Liver (tissue), 8 donors: ENCODE measurements at regions not wholly inside any gene's neighbourhood (a gene's known extent, or its start where the extent isn't known, plus 50 kb on each side); places are given as distances from the start of the nearest gene placed in this dataset.

ENCODE experiments used
- DNase-seq: peaks from one replicate; pipeline ENCODE4 v3.0.0-alpha.2; 2017; ENCODE audit warnings: low spot score
- H3K27ac ChIP-seq, 2 donors: one replicate each; pipeline ENCODE4 v1.7.0; 2013; ENCODE audit warnings: inconsistent platforms in 2 of 2, low read length in 2 of 2, control low read depth in 1 of 2, low read depth in 1 of 2, mild to moderate bottlenecking in 1 of 2
- H3K27me3 ChIP-seq, 4 donors: one replicate each; pipeline versions ENCODE4 v1.6.1 to v1.7.0; 2013; ENCODE audit warnings: low read length in 3 of 4, inconsistent platforms in 1 of 4, mild to moderate bottlenecking in 1 of 4, moderate library complexity in 1 of 4; ENCODE audit not compliant: control insufficient read depth in 4 of 4, insufficient read depth in 4 of 4
- H3K36me3 ChIP-seq, 4 donors: one replicate each; pipeline versions ENCODE4 v1.6.1 to v1.7.0; 2013; ENCODE audit warnings: low read length in 3 of 4, mild to moderate bottlenecking in 3 of 4, low read depth in 1 of 4, moderate library complexity in 1 of 4; ENCODE audit not compliant: control insufficient read depth in 4 of 4, insufficient read depth in 3 of 4
- H3K4me1 ChIP-seq, 4 donors: one replicate each; pipeline versions ENCODE4 v1.6.1 to v1.7.0; 2013; ENCODE audit warnings: low read length in 3 of 4, mild to moderate bottlenecking in 3 of 4, moderate library complexity in 1 of 4; ENCODE audit not compliant: control insufficient read depth in 4 of 4, insufficient read depth in 4 of 4
- H3K4me3 ChIP-seq, 3 donors: one replicate each; pipeline versions ENCODE4 v1.6.1 to v1.7.0; 2013; ENCODE audit warnings: low read length in 3 of 3, control low read depth in 1 of 3, low read depth in 1 of 3, mild to moderate bottlenecking in 1 of 3
- H3K9ac ChIP-seq, 2 donors: one replicate each; pipeline ENCODE4 v1.7.0; 2013; ENCODE audit warnings: low read length in 2 of 2, mild to moderate bottlenecking in 2 of 2, moderate library complexity in 2 of 2, control low read depth in 1 of 2, low read depth in 1 of 2
- H3K9me3 ChIP-seq, 4 donors: one replicate each; pipeline versions ENCODE4 v1.6.1 to v1.7.0; 2013; ENCODE audit warnings: low read length in 3 of 4; ENCODE audit not compliant: control insufficient read depth in 4 of 4
- CTCF ChIP-seq: fragments of 150-350 bp; IDR thresholded peaks from 2 replicates; pipeline ENCODE4 v1.5.1; 2017; ENCODE audit warnings: improper control_type of control experiment, low read depth, low read length; ENCODE audit not compliant: missing input control
- EGR1 ChIP-seq, 2 donors: IDR thresholded peaks; 2 replicates each; pipeline ENCODE4 v1.6.1; 2016 to 2018; ENCODE audit warnings: antibody characterized with exemption in 2 of 2, low read depth in 2 of 2
- FOXA1 ChIP-seq: IDR thresholded peaks from 2 replicates; pipeline ENCODE4 v1.6.1; 2016; ENCODE audit warnings: antibody characterized with exemption
- GABPA ChIP-seq, 2 donors: IDR thresholded peaks in 1 of 2; conservative IDR thresholded peaks in 1 of 2; 2 replicates each; pipeline ENCODE4 v1.6.1; 2016; ENCODE audit warnings: antibody characterized with exemption in 2 of 2, mild to moderate bottlenecking in 1 of 2, moderate library complexity in 1 of 2
- HNF4A ChIP-seq, 2 donors: conservative IDR thresholded peaks; 2 replicates each; pipeline ENCODE4 v1.6.1; 2016; ENCODE audit warnings: antibody characterized with exemption in 2 of 2, mild to moderate bottlenecking in 2 of 2
- HNF4G ChIP-seq: IDR thresholded peaks from 2 replicates; pipeline ENCODE4 v1.6.1; 2016; ENCODE audit warnings: antibody characterized with exemption
- JUND ChIP-seq, 2 donors: IDR thresholded peaks; 2 replicates each; pipeline ENCODE4 v1.6.1; 2016; ENCODE audit warnings: antibody characterized with exemption in 2 of 2
- RAD21 ChIP-seq, 2 donors: IDR thresholded peaks; 2 replicates each; pipeline ENCODE4 v1.6.1; 2016; ENCODE audit warnings: antibody characterized with exemption in 2 of 2, mild to moderate bottlenecking in 2 of 2
- RXRA ChIP-seq, 2 donors: IDR thresholded peaks; 2 replicates each; pipeline ENCODE4 v1.6.1; 2017 to 2018; ENCODE audit warnings: antibody characterized with exemption in 2 of 2, mild to moderate bottlenecking in 1 of 2
- SP1 ChIP-seq: IDR thresholded peaks from 2 replicates; pipeline ENCODE4 v1.6.1; 2018; ENCODE audit warnings: antibody characterized with exemption, mild to moderate bottlenecking
- TAF1 ChIP-seq: conservative IDR thresholded peaks from 2 replicates; pipeline ENCODE4 v1.6.1; 2016; ENCODE audit warnings: antibody characterized with exemption, mild to moderate bottlenecking
- WGBS: extraction: QIAGEN DNeasy Blood & Tissue Kit; methylation state at CpG from one replicate; pipeline ENCODE4 v1.1.7; 2013; 5-methylcytosine and 5-hydroxymethylcytosine counted together
- TF ChIP-seq, protein P1 (sequence below): IDR thresholded peaks from 2 replicates; pipeline ENCODE4 v1.6.1; 2016; ENCODE audit warnings: antibody characterized with exemption
- TF ChIP-seq, protein P2 (sequence below): IDR thresholded peaks from 2 replicates; pipeline ENCODE4 v1.6.1; 2016; ENCODE audit warnings: antibody characterized with exemption, mild to moderate bottlenecking
- donor health status: healthy.
- donor health status: healthy.
- donor health status: healthy.
- donor health status: healthy.
- donor health status: healthy.

DNA sequence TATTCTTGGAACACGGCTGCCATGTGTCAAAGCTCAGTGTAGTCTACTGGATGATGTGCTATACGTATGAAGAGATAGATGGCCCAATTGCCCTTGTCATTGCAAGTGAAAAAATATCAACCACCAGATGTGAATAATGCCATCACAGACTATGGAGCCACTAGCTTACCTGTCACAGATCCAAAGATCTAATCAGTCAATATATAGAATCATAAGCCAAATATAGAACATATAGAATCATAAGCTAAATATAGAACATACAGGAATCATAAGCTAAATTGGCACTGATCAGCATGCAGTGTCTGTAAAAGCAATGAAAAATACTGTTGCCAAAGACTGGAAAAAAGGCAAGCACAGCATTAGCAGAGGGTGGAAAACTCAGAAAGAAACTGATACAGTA, 1656.9 kb upstream of the RAG2 start:
- Histone ChIP-seq H3K4me1 (no peaks in the 10 kb centered on the region), H3K27me3 (no peaks in the 10 kb centered on the region), H3K4me3 (no peak overlapping the region), H3K9ac (no peak overlapping the region), H3K27ac (no peak overlapping the region), H3K9me3 (no peaks in the 10 kb centered on the region), H3K36me3 (no peaks in the 10 kb centered on the region)
- TF ChIP-seq HNF4G (no peak), TAF1 (no peak), CTCF (no peak), RAD21 (IDR thresholded peaks at IDR 0.05) (no peak), RXRA (IDR thresholded peaks at IDR 0.05) (no peak), GABPA (IDR thresholded peaks at IDR 0.05 in 1 of 2, conservative IDR thresholded peaks at IDR 0.05 in 1 of 2) (no peak), EGR1 (IDR thresholded peaks at IDR 0.05; ENCODE audit: low read depth in 2 of 2) (no peak), JUND (IDR thresholded peaks at IDR 0.05) (no peak)
- TF ChIP-seq, protein P1, sequence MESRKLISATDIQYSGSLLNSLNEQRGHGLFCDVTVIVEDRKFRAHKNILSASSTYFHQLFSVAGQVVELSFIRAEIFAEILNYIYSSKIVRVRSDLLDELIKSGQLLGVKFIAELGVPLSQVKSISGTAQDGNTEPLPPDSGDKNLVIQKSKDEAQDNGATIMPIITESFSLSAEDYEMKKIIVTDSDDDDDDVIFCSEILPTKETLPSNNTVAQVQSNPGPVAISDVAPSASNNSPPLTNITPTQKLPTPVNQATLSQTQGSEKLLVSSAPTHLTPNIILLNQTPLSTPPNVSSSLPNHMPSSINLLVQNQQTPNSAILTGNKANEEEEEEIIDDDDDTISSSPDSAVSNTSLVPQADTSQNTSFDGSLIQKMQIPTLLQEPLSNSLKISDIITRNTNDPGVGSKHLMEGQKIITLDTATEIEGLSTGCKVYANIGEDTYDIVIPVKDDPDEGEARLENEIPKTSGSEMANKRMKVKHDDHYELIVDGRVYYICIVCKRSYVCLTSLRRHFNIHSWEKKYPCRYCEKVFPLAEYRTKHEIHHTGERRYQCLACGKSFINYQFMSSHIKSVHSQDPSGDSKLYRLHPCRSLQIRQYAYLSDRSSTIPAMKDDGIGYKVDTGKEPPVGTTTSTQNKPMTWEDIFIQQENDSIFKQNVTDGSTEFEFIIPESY: no peak
- TF ChIP-seq, protein P2, sequence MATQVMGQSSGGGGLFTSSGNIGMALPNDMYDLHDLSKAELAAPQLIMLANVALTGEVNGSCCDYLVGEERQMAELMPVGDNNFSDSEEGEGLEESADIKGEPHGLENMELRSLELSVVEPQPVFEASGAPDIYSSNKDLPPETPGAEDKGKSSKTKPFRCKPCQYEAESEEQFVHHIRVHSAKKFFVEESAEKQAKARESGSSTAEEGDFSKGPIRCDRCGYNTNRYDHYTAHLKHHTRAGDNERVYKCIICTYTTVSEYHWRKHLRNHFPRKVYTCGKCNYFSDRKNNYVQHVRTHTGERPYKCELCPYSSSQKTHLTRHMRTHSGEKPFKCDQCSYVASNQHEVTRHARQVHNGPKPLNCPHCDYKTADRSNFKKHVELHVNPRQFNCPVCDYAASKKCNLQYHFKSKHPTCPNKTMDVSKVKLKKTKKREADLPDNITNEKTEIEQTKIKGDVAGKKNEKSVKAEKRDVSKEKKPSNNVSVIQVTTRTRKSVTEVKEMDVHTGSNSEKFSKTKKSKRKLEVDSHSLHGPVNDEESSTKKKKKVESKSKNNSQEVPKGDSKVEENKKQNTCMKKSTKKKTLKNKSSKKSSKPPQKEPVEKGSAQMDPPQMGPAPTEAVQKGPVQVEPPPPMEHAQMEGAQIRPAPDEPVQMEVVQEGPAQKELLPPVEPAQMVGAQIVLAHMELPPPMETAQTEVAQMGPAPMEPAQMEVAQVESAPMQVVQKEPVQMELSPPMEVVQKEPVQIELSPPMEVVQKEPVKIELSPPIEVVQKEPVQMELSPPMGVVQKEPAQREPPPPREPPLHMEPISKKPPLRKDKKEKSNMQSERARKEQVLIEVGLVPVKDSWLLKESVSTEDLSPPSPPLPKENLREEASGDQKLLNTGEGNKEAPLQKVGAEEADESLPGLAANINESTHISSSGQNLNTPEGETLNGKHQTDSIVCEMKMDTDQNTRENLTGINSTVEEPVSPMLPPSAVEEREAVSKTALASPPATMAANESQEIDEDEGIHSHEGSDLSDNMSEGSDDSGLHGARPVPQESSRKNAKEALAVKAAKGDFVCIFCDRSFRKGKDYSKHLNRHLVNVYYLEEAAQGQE: no peak
- DNase-seq: no peak
- WGBS: 72% methylated on average over 2 of the region's 2 CpGs

DNA sequence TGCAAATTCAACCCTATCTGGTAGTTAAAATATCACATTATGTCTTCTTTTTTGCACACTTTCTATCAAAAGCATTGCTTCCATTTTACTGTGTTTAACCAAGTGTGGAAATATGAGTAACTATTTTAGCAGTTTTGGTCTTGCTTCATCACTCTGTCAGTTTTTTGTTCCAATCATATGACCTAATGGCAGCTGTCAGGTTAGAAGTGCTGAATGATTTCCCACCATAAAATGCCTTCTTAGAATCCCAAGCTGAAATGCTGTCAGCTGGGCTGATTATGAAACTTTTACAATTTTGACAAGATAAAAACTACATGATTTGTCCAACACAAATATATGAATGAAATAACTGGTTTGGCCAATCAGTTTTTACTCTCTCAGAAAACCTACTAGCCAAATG, 1654.6 kb upstream of the RAG2 start:
- no peak overlapping the region for H3K9ac ChIP-seq
- TF ChIP-seq SP1 (no peak), JUND (IDR thresholded peaks at IDR 0.05) (no peak), HNF4A (conservative IDR thresholded peaks at IDR 0.05) (no peak), FOXA1 (no peak)
- TF ChIP-seq, protein P1: no peak
- TF ChIP-seq, protein P2: no peak
- no peak overlapping the region for H3K4me3 ChIP-seq
- DNase-seq: no peak
- H3K36me3 ChIP-seq: no peaks in the 10 kb centered on the region
- H3K27me3 ChIP-seq: no peaks in the 10 kb centered on the region
- no peaks in the 10 kb centered on the region for H3K9me3 ChIP-seq
- no peak overlapping the region for H3K27ac ChIP-seq
- H3K4me1 ChIP-seq: no peaks in the 10 kb centered on the region
